ENCODE measurements at regions not wholly inside any gene's neighbourhood (a gene's known extent, or its start where the extent isn't known, plus 50 kb on each side); places are given as distances from the start of the nearest gene placed in this dataset.

DNA sequence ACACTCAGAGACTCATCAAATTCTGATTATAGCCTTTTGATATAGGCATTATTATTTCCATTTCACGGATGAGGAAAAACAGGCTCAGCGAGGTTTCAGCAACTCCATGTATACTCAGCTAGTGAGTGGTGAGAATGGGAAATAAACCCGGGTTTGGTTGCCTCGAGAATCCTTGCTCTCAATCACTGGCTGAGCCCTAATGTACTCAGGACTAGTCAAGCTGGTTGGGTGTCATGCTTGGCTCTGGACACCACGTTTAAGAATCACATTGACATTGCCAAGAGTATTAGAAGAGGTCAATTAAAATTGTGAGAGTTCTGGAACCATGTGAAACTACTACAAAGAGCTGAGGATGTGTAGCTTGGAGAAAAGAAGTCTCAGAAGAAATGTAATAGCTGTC, 444.5 kb downstream of the MFSD1 start:
- TF ChIP-seq POLR2AphosphoS5 (IDR thresholded peaks at IDR 0.05; ENCODE audit: low read depth, low read length): no peak
- TF ChIP-seq TAF1 (IDR thresholded peaks at IDR 0.05; ENCODE audit: borderline replicate concordance, low read depth, low read length): no peak

All from GM12892 (cell line).